ENCODE measurements at regions not wholly inside any gene's neighbourhood (a gene's known extent, or its start where the extent isn't known, plus 50 kb on each side); places are given as distances from the start of the nearest gene placed in this dataset.

- no peak for DNase-seq (ENCODE audit: low spot score)
- H3K4me2 ChIP-seq (ENCODE audit: low read depth, low read length) = peak overlapping the region; percentile 68
- no peaks in the 10 kb centered on the region for H4K20me1 ChIP-seq (ENCODE audit: insufficient read depth, low read length)
- ChIA-PET POLR2A (interaction anchor here (0.9 to 1.2 kb wide), 5 partner anchors 9 to 160 kb away, joined by 3 to 5 read pairs (median 4); no protein-coding TSS in a partner anchor), CTCF (ENCODE audit: low intra/inter-chr PET ratio, low total read pairs) (no interaction called here)
- H2AFZ ChIP-seq (ENCODE audit: low read length) = no peak overlapping the region
- no peaks in the 10 kb centered on the region for H3K9me3 ChIP-seq (ENCODE audit: low read length)
- TF ChIP-seq RFXAP (CRISPR knock-in tag; IDR thresholded peaks at IDR 0.05; ENCODE audit: borderline replicate concordance) (no peak), HIC2 (CRISPR knock-in tag; IDR thresholded peaks at IDR 0.05; ENCODE audit: low read depth) (peak; percentile 3; the same call in 1 of the 2 replicates), CBX1 (IDR thresholded peaks at IDR 0.05; ENCODE audit: low read depth) (peak; percentile 0), HNRNPL (IDR thresholded peaks at IDR 0.05; ENCODE audit: low read depth, low read length) (0 out of 2 replicates have a peak, but pooled peaks have one; percentile 26), ZUFSP (CRISPR knock-in tag; IDR thresholded peaks at IDR 0.05; ENCODE audit: borderline replicate concordance) (no peak), ZNF609 (CRISPR knock-in tag; IDR thresholded peaks at IDR 0.05; ENCODE audit: borderline replicate concordance) (no peak), DR1 (CRISPR knock-in tag; IDR thresholded peaks at IDR 0.05) (no peak), CTCF (CRISPR knock-in tag; IDR thresholded peaks at IDR 0.05) (0 out of 2 replicates have a peak, but pooled peaks have one; percentile 0), HOXA7 (CRISPR knock-in tag; IDR thresholded peaks at IDR 0.05) (no peak)
- H3K4me1 ChIP-seq (ENCODE audit: insufficient read depth, low read length) = peaks cover 85% of the 10 kb centered on the region
- peak overlapping the region; percentile 56 for H3K27ac ChIP-seq (ENCODE audit: extremely low read length, insufficient read depth, low read length)
- no peak overlapping the region for H3K9ac ChIP-seq (ENCODE audit: insufficient read depth, low read depth, low read length)
- no TSS peak for BruUV-seq (replicated peaks)
- in situ Hi-C loops (cut with HindIII; ENCODE audit: extremely low pct_ligation_motif_present, low pct_unique_long_range_greater_than_20kb) (no loop called here), intact Hi-C loops (cut with micrococcal nuclease; ENCODE audit: unreplicated experiment) (no loop called here)
- H3K4me3 ChIP-seq (replicated peaks in 1 of 3; ENCODE audit: insufficient read depth in 1 of 3, low read depth in 2 of 3, low read length in 3 of 3) = no peak overlapping the region
- ATAC-seq = no peak; the same call in 2 of the 3 replicates
- no peaks in the 10 kb centered on the region for H3K27me3 ChIP-seq (ENCODE audit: control insufficient read depth in 1 of 2, insufficient read depth in 2 of 2, low read length in 2 of 2)
- FAIRE-seq = no peak
- 83% methylated on average over 2 of the region's 2 CpGs for WGBS (ENCODE audit: low lambda C conversion rate)
- H3K36me3 ChIP-seq (replicated peaks in 1 of 2; ENCODE audit: control insufficient read depth in 1 of 2, insufficient read depth in 2 of 2, low read length in 2 of 2) = no peaks in the 10 kb centered on the region
- no peaks in the 10 kb centered on the region for H3K79me2 ChIP-seq (ENCODE audit: insufficient read depth, low read length)
These were observed 60.4 kb upstream of the ATP1A1 start for GRCh38 chr1:116312681-116313069.
